Mesothelial cell of epicardium (in vitro differentiated cells): ENCODE measurements at regions not wholly inside any gene's neighbourhood (a gene's known extent, or its start where the extent isn't known, plus 50 kb on each side); places are given as distances from the start of the nearest gene placed in this dataset.

ENCODE experiments used
- DNase-seq, 2 experiments: peaks; one replicate each; pipeline ENCODE4 v3.0.0; 2021; ENCODE audit warnings: low spot score in 2 of 2; ENCODE audit not compliant: unreplicated experiment in 2 of 2
- H3K27ac Mint-ChIP-seq: 2 replicates; pipeline ENCODE4 v1.8.0; 2021; ENCODE audit warnings: mixed read lengths
- H3K27me3 Mint-ChIP-seq: 2 replicates; pipeline ENCODE4 v1.8.0; 2021; ENCODE audit warnings: low read depth, mixed read lengths
- H3K36me3 Mint-ChIP-seq: 2 replicates; pipeline ENCODE4 v1.8.0; 2021; ENCODE audit warnings: mixed read lengths
- H3K4me1 Mint-ChIP-seq: 2 replicates; pipeline ENCODE4 v1.8.0; 2021; ENCODE audit warnings: mixed read lengths
- H3K4me3 Mint-ChIP-seq: 2 replicates; pipeline ENCODE4 v1.8.0; 2021; ENCODE audit warnings: mild to moderate bottlenecking, moderate library complexity, mixed read lengths
- H3K9me3 Mint-ChIP-seq: 2 replicates; pipeline ENCODE4 v1.8.0; 2021; ENCODE audit warnings: mixed read lengths
- CTCF ChIP-seq: fragments of 200-600 bp; sonication (generic); IDR thresholded peaks from one replicate; pipeline ENCODE4 v1.5.0; 2021; ENCODE audit warnings: antibody characterized with exemption; ENCODE audit not compliant: unreplicated experiment

GRCh38 chr1:70764747-70765146 lies 282.9 kb downstream of the PTGER3 start:
- DNase-seq, result no peak
- no peaks in the 10 kb centered on the region for H3K36me3 Mint-ChIP-seq
- H3K4me1 Mint-ChIP-seq, result no peaks in the 10 kb centered on the region
- H3K27me3 Mint-ChIP-seq, result peaks cover 5% of the 10 kb centered on the region
- H3K9me3 Mint-ChIP-seq, result peaks cover 13% of the 10 kb centered on the region
- no peak overlapping the region for H3K4me3 Mint-ChIP-seq
- H3K27ac Mint-ChIP-seq, result no peak overlapping the region
- no peak for TF ChIP-seq CTCF

DNA sequence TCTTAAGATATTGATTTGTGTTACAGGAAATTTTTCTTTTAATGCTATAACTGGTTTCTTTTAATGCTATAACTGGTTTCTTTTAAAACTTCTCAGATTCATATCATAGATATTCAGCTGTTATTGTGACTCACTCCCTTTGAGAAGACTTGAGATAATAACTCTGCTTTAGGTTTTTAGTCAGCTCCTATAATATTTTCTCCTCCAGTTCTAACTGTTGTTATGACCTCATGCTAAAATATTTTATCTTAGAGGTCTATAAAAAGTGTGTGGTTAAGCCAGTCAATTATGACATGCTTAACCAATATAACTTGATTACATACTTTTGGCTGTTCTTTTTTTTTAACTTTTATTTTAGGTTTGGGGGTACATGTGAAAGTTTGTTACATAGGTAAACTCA lies 280.2 kb downstream of the PTGER3 start:
- no peak for TF ChIP-seq CTCF
- H3K36me3 Mint-ChIP-seq, result no peaks in the 10 kb centered on the region
- no peaks in the 10 kb centered on the region for H3K4me1 Mint-ChIP-seq
- H3K27me3 Mint-ChIP-seq, result peaks cover 14% of the 10 kb centered on the region
- no peak overlapping the region for H3K4me3 Mint-ChIP-seq
- no peak for DNase-seq
- no peak overlapping the region for H3K27ac Mint-ChIP-seq
- peaks cover 38% of the 10 kb centered on the region for H3K9me3 Mint-ChIP-seq

- no peaks in the 10 kb centered on the region for H3K4me1 Mint-ChIP-seq
- H3K4me3 Mint-ChIP-seq, result no peak overlapping the region
- H3K27ac Mint-ChIP-seq, result no peak overlapping the region
- H3K36me3 Mint-ChIP-seq, result no peaks in the 10 kb centered on the region
- no peak for TF ChIP-seq CTCF
- no peak for DNase-seq
- peaks cover 14% of the 10 kb centered on the region for H3K27me3 Mint-ChIP-seq
- H3K9me3 Mint-ChIP-seq, result peaks cover 41% of the 10 kb centered on the region
Measured at GRCh38 chr1:70768216-70768615, 279.4 kb downstream of the PTGER3 start.

DNA sequence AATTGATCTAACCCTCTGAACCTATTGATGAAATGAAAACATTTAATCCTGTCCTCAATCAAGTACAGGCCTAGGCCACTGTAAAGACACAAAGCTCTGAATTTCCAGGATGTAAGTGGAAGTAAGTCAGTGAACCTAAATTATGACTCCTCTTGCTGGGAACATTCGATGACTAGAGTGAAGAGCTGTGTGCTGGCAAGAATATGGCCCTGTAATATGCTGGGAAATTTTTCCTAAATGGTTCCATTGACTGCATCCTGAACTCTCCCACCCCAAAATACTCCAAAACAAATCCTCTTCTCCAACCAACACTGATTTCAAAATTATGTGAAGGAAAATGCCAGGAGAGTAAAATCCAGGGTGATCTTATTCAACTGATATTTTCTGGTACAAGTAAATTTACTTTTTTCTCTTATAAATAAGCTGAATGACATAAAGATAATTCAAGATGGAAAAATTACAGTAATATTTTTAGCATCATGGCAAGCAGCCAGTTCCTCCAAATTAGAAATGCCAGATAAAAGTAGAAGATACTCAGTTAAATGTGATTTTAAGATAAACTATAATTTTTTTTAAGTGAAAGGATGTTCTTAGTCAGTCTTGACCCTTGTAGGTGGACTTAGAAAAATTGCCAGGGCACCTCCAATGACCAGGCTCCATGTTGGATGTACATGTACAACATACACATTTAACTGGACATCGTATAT lies 269.4 kb downstream of the PTGER3 start:
- Mint-ChIP-seq H3K4me3 (no peak overlapping the region), H3K9me3 (peaks cover 3% of the 10 kb centered on the region), H3K27ac (no peak overlapping the region), H3K4me1 (no peaks in the 10 kb centered on the region), H3K36me3 (no peaks in the 10 kb centered on the region), H3K27me3 (peaks cover 7% of the 10 kb centered on the region)
- no peak for TF ChIP-seq CTCF
- no peak for DNase-seq

- H3K36me3 Mint-ChIP-seq, result no peaks in the 10 kb centered on the region
- no peak for TF ChIP-seq CTCF
- peaks cover 3% of the 10 kb centered on the region for H3K9me3 Mint-ChIP-seq
- no peak overlapping the region for H3K27ac Mint-ChIP-seq
- H3K4me3 Mint-ChIP-seq, result no peak overlapping the region
- H3K4me1 Mint-ChIP-seq, result no peaks in the 10 kb centered on the region
- no peak for DNase-seq
- H3K27me3 Mint-ChIP-seq, result peaks cover 7% of the 10 kb centered on the region
Measured at GRCh38 chr1:70778934-70779333, 268.7 kb downstream of the PTGER3 start.

DNA sequence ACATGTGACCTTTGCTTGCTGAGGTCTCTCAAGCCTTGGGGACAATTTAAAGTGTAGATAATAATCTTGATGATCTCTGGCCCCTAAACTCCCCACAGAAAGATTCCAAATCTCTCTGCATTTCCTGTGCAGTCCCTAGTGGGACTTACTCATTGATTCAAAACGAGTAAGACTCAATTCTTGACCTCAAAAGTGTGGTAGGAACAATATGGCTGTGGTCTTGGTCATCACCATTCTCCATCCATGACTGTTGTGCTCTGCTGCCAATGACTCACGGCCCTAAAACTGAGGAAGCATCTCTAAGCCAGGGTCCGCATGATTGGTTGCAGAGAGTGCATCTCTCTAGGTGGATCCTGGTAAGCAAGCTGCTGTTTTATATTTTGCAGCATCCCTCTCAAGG lies 268.0 kb downstream of the PTGER3 start:
- Mint-ChIP-seq H3K4me1 (no peaks in the 10 kb centered on the region), H3K36me3 (no peaks in the 10 kb centered on the region), H3K27ac (no peak overlapping the region), H3K27me3 (peaks cover 7% of the 10 kb centered on the region), H3K4me3 (no peak overlapping the region), H3K9me3 (peaks cover 3% of the 10 kb centered on the region)
- no peak for TF ChIP-seq CTCF
- DNase-seq, result no peak
